ENCODE measurements at regions not wholly inside any gene's neighbourhood (a gene's known extent, or its start where the extent isn't known, plus 50 kb on each side); places are given as distances from the start of the nearest gene placed in this dataset.

- DNase-seq (ENCODE audit: low read depth in 3 of 3, low spot score in 2 of 3) = no peak
Measured at GRCh38 chr15:96414875-96415274, 84.4 kb downstream of the NR2F2 start.

GRCh38 chr15:96415513-96416217 is 85.2 kb downstream of the NR2F2 start:
- DNase-seq (ENCODE audit: low read depth in 3 of 3, low spot score in 2 of 3) = no peak

- DNase-seq (ENCODE audit: low read depth in 3 of 3, low spot score in 2 of 3) = no peak
Measured at GRCh38 chr15:96416218-96416933, 85.9 kb downstream of the NR2F2 start.

GRCh38 chr15:96416934-96417759 is 86.6 kb downstream of the NR2F2 start:
- DNase-seq (ENCODE audit: low read depth in 3 of 3, low spot score in 2 of 3) = no peak

- DNase-seq (ENCODE audit: low read depth in 3 of 3, low spot score in 2 of 3) = no peak
Measured at GRCh38 chr15:96417760-96418130, 87.2 kb downstream of the NR2F2 start.

- DNase-seq (ENCODE audit: low read depth in 3 of 3, low spot score in 2 of 3) = no peak
Measured at GRCh38 chr15:96418146-96418545, 87.6 kb downstream of the NR2F2 start.

GRCh38 chr15:96421178-96421601 is 90.7 kb downstream of the NR2F2 start:
- DNase-seq (ENCODE audit: low read depth in 3 of 3, low spot score in 2 of 3) = no peak

- DNase-seq (ENCODE audit: low read depth in 3 of 3, low spot score in 2 of 3) = no peak
Measured at GRCh38 chr15:96422125-96422524, 91.6 kb downstream of the NR2F2 start.

- no peak for DNase-seq (ENCODE audit: low read depth in 3 of 3, low spot score in 2 of 3)
Measured at GRCh38 chr15:96424674-96425073, 94.2 kb downstream of the NR2F2 start.

GRCh38 chr15:96428742-96429141 is 98.2 kb downstream of the NR2F2 start:
- DNase-seq (ENCODE audit: low read depth in 3 of 3, low spot score in 2 of 3) = no peak

- DNase-seq (ENCODE audit: low read depth in 3 of 3, low spot score in 2 of 3) = no peak
Measured at GRCh38 chr15:96431786-96432185, 101.3 kb downstream of the NR2F2 start.

GRCh38 chr15:96435022-96435421 is 104.5 kb downstream of the NR2F2 start:
- DNase-seq (ENCODE audit: low read depth in 3 of 3, low spot score in 2 of 3) = no peak

GRCh38 chr15:96435841-96436240 is 105.3 kb downstream of the NR2F2 start:
- DNase-seq (ENCODE audit: low read depth in 3 of 3, low spot score in 2 of 3) = no peak

GRCh38 chr15:96440978-96441377 is 110.5 kb downstream of the NR2F2 start:
- no peak for DNase-seq (ENCODE audit: low read depth in 3 of 3, low spot score in 2 of 3)

GRCh38 chr15:96442076-96442475 is 111.6 kb downstream of the NR2F2 start:
- no peak for DNase-seq (ENCODE audit: low read depth in 3 of 3, low spot score in 2 of 3)

- no peak for DNase-seq (ENCODE audit: low read depth in 3 of 3, low spot score in 2 of 3)
Measured at GRCh38 chr15:96444865-96445264, 114.4 kb downstream of the NR2F2 start.

- DNase-seq (ENCODE audit: low read depth in 3 of 3, low spot score in 2 of 3) = no peak
Measured at GRCh38 chr15:96448923-96449322, 118.4 kb downstream of the NR2F2 start.

GRCh38 chr15:96457841-96458240 is 127.3 kb downstream of the NR2F2 start:
- DNase-seq (ENCODE audit: low read depth in 3 of 3, low spot score in 2 of 3) = no peak

GRCh38 chr15:96460106-96460505 is 129.6 kb downstream of the NR2F2 start:
- DNase-seq (ENCODE audit: low read depth in 3 of 3, low spot score in 2 of 3) = no peak

GRCh38 chr15:96462768-96463750 is 132.6 kb downstream of the NR2F2 start:
- DNase-seq (ENCODE audit: low read depth in 3 of 3, low spot score in 2 of 3) = no peak
